ENCODE measurements at regions not wholly inside any gene's neighbourhood (a gene's known extent, or its start where the extent isn't known, plus 50 kb on each side); places are given as distances from the start of the nearest gene placed in this dataset.

GRCh38 chr6:167553736-167554119 lies 228.8 kb downstream of the TTLL2 start:
- TF ChIP-seq POLR2A (IDR thresholded peaks at IDR 0.05; ENCODE audit: low read depth, low read length) (no peak), TAF1 (IDR thresholded peaks at IDR 0.05; ENCODE audit: low read depth, low read length) (no peak), POLR2AphosphoS5 (IDR thresholded peaks at IDR 0.05; ENCODE audit: low read depth, low read length) (no peak)
